IPS DF 6.9 (cell line): ENCODE measurements at regions not wholly inside any gene's neighbourhood (a gene's known extent, or its start where the extent isn't known, plus 50 kb on each side); places are given as distances from the start of the nearest gene placed in this dataset.

Experiments
- DNase-seq: peaks from one replicate; pipeline ENCODE4 v3.0.0-alpha.2; 2013; ENCODE audit warnings: low read depth, low spot score
- H3K27ac ChIP-seq: one replicate; pipeline ENCODE4 v1.5.1; 2013; ENCODE audit warnings: low read length, control low read depth
- H3K27me3 ChIP-seq: 2 replicates; pipeline ENCODE4 v1.6.1; 2013; ENCODE audit warnings: mild to moderate bottlenecking, low read length; ENCODE audit not compliant: control insufficient read depth, insufficient read depth
- H3K36me3 ChIP-seq: 2 replicates; pipeline ENCODE4 v1.6.1; 2013; ENCODE audit warnings: low read length; ENCODE audit not compliant: control insufficient read depth, insufficient read depth
- H3K4me1 ChIP-seq: 2 replicates; pipeline ENCODE4 v1.6.1; 2013; ENCODE audit warnings: low read length; ENCODE audit not compliant: control insufficient read depth, insufficient read depth
- H3K4me3 ChIP-seq: 2 replicates; pipeline ENCODE4 v1.5.1; 2013; ENCODE audit warnings: mild to moderate bottlenecking, low read length
- H3K9me3 ChIP-seq: 2 replicates; pipeline ENCODE4 v1.6.1; 2013; ENCODE audit warnings: low read length, inconsistent platforms; ENCODE audit not compliant: control insufficient read depth, insufficient read depth
- WGBS: extraction: QIAGEN DNeasy Blood & Tissue Kit; methylation state at CpG from one replicate; pipeline ENCODE4 v1.1.7; 2013; ENCODE audit warnings: mixed read lengths, missing lambda C conversion rate; ENCODE audit not compliant: insufficient read length, insufficient coverage; 5-methylcytosine and 5-hydroxymethylcytosine counted together

GRCh38 chr18:60500960-60501359 is 128.4 kb upstream of the MC4R start:
- H3K4me3 ChIP-seq, result no peak overlapping the region
- H3K27me3 ChIP-seq, result peaks cover 4% of the 10 kb centered on the region; the same call in 1 of the 2 replicates
- H3K36me3 ChIP-seq, result no peaks in the 10 kb centered on the region
- no peaks in the 10 kb centered on the region for H3K4me1 ChIP-seq
- H3K27ac ChIP-seq, result no peak overlapping the region
- DNase-seq, result no peak
- H3K9me3 ChIP-seq, result no peaks in the 10 kb centered on the region
- WGBS, result no CpG with 5 or more reads among the region's 2 CpGs

DNA sequence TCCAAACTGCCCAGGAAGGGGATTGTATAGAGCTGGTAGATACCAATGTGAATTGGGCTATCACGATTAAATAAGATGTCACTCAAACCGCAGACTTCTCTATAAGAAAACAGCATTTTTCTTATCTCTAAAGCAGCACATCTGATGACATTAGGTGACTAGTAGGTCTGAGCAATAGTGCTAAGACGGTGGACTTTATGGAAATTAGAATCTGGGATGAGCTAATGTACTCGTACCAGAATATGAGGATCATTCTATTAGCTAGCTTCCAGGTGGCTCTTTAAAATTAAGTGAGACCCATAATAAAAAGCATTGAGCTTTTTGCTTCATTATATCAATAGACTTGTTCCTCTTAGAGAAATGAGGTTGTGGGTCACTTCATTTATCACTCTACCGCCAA is 130.0 kb upstream of the MC4R start:
- Histone ChIP-seq H3K4me3 (no peak overlapping the region), H3K36me3 (no peaks in the 10 kb centered on the region), H3K4me1 (no peaks in the 10 kb centered on the region), H3K27ac (no peak overlapping the region), H3K27me3 (no peaks in the 10 kb centered on the region), H3K9me3 (no peaks in the 10 kb centered on the region)
- 100% methylated on average over 1 of the region's 5 CpGs for WGBS
- DNase-seq, result no peak

- whole genome bisulfite sequencing, result no CpG with 5 or more reads among the region's 2 CpGs
Measured at GRCh38 chr18:60503199-60503598, 130.6 kb upstream of the MC4R start.

DNA sequence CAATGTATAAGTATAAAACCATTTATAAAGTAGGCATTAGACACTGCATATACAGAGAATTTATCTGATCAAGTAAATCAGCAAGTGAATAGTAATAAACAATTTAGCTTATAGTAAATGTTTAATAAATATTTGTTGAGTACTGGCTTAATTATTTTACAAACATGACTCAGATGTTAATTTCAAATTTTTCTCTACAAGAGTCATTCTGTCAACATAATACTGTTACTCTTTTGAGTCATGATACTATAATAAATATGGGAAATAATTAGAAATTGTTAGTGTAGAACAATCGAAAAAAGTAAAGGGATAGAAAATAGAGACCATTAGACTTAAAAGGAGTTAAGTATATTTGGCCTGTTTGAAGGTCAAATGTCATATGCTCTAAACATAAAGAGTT is 133.6 kb upstream of the MC4R start:
- WGBS, result 100% methylated on average over 1 of the region's 1 CpG
- no peaks in the 10 kb centered on the region for H3K9me3 ChIP-seq

More at GRCh38 chr18:60503199-60503598, 130.6 kb upstream of the MC4R start:
- Histone ChIP-seq H3K4me1 (no peaks in the 10 kb centered on the region), H3K9me3 (no peaks in the 10 kb centered on the region), H3K27ac (no peak overlapping the region), H3K36me3 (no peaks in the 10 kb centered on the region), H3K4me3 (no peak overlapping the region), H3K27me3 (no peaks in the 10 kb centered on the region)
- no peak for DNase-seq

GRCh38 chr18:60506682-60507081 is 134.1 kb upstream of the MC4R start:
- H3K4me1 ChIP-seq, result no peaks in the 10 kb centered on the region
- H3K27me3 ChIP-seq, result no peaks in the 10 kb centered on the region
- DNase-seq, result no peak
- no CpG with 5 or more reads among the region's 4 CpGs for WGBS
- no peaks in the 10 kb centered on the region for H3K9me3 ChIP-seq
- no peak overlapping the region for H3K27ac ChIP-seq
- H3K36me3 ChIP-seq, result no peaks in the 10 kb centered on the region
- H3K4me3 ChIP-seq, result no peak overlapping the region

More for the DNA sequence above, 133.6 kb upstream of the MC4R start:
- Histone ChIP-seq H3K27ac (no peak overlapping the region), H3K4me1 (no peaks in the 10 kb centered on the region), H3K27me3 (no peaks in the 10 kb centered on the region), H3K36me3 (no peaks in the 10 kb centered on the region), H3K4me3 (no peak overlapping the region)
- no peak for DNase-seq

GRCh38 chr18:60508108-60508507 is 135.5 kb upstream of the MC4R start:
- H3K9me3 ChIP-seq, result no peaks in the 10 kb centered on the region
- H3K27ac ChIP-seq, result no peak overlapping the region
- H3K27me3 ChIP-seq, result no peaks in the 10 kb centered on the region
- no peak overlapping the region for H3K4me3 ChIP-seq
- H3K36me3 ChIP-seq, result no peaks in the 10 kb centered on the region
- no peak for DNase-seq
- no CpG with 5 or more reads among the region's 2 CpGs for WGBS
- H3K4me1 ChIP-seq, result no peaks in the 10 kb centered on the region

GRCh38 chr18:60534538-60534937 is 162.0 kb upstream of the MC4R start:
- no peaks in the 10 kb centered on the region for H3K27me3 ChIP-seq
- no peak overlapping the region for H3K27ac ChIP-seq
- H3K4me3 ChIP-seq, result no peak overlapping the region
- no peak for DNase-seq
- no peaks in the 10 kb centered on the region for H3K9me3 ChIP-seq
- no peaks in the 10 kb centered on the region for H3K36me3 ChIP-seq
- H3K4me1 ChIP-seq, result no peaks in the 10 kb centered on the region
- no CpG with 5 or more reads among the region's 1 CpG for WGBS

DNA sequence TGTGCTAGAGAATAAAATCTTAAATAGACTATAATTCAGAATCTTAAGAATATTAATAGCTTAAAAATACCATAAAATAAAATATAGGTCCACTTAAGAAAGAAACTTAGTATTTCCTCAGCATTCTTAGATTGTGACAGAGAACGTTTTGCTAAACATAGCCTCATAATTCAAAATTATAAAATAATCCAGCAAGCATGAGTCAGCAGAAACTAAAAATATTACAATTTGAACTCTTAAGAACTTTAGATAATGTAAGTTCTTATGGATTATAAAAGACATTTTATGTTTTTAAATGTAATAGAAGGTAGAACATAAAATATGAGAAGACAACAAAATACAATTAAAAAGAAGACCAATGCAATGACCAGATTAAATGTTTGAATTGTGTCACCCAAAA is 164.5 kb upstream of the MC4R start:
- Histone ChIP-seq H3K27me3 (no peaks in the 10 kb centered on the region), H3K27ac (no peak overlapping the region), H3K4me1 (no peaks in the 10 kb centered on the region), H3K4me3 (no peak overlapping the region), H3K9me3 (no peaks in the 10 kb centered on the region), H3K36me3 (no peaks in the 10 kb centered on the region)
- no peak for DNase-seq
- WGBS, result no CpG with 5 or more reads among the region's 1 CpG

GRCh38 chr18:60538891-60539290 is 166.3 kb upstream of the MC4R start:
- no peaks in the 10 kb centered on the region for H3K27me3 ChIP-seq
- H3K9me3 ChIP-seq, result no peaks in the 10 kb centered on the region
- no peak for DNase-seq
- H3K4me1 ChIP-seq, result no peaks in the 10 kb centered on the region
- no CpG with 5 or more reads among the region's 2 CpGs for WGBS
- H3K4me3 ChIP-seq, result no peak overlapping the region
- no peaks in the 10 kb centered on the region for H3K36me3 ChIP-seq
- H3K27ac ChIP-seq, result no peak overlapping the region

DNA sequence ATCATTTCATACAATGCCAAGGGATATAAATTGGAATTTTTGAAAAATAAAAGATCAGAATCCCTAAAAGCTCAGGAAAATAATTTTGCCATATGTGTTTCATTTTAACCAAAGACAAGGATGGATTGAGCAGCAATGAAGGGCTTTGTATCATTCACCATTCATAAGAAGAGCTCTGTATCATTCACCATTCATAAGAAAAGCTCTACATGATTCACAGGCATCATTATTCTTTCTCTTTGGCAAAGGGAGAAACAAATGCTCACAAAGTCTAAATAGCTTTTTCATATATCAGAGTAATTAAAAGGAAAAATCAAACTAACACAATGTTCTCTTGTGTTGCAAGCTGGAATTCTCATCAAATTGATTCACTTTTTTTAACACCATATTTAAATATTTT is 169.1 kb upstream of the MC4R start:
- no peaks in the 10 kb centered on the region for H3K36me3 ChIP-seq
- no peaks in the 10 kb centered on the region for H3K27me3 ChIP-seq
- no peak for DNase-seq
- H3K27ac ChIP-seq, result no peak overlapping the region
- no peak overlapping the region for H3K4me3 ChIP-seq
- no peaks in the 10 kb centered on the region for H3K4me1 ChIP-seq
- no peaks in the 10 kb centered on the region for H3K9me3 ChIP-seq

- no peaks in the 10 kb centered on the region for H3K9me3 ChIP-seq
- no peaks in the 10 kb centered on the region for H3K27me3 ChIP-seq
- no peaks in the 10 kb centered on the region for H3K4me1 ChIP-seq
- H3K4me3 ChIP-seq, result no peak overlapping the region
- no peaks in the 10 kb centered on the region for H3K36me3 ChIP-seq
- no peak overlapping the region for H3K27ac ChIP-seq
- no CpG with 5 or more reads among the region's 2 CpGs for WGBS
- no peak for DNase-seq
Measured at GRCh38 chr18:60543646-60544045, 171.1 kb upstream of the MC4R start.
